CD14-positive monocyte (primary cell): ENCODE measurements at regions not wholly inside any gene's neighbourhood (a gene's known extent, or its start where the extent isn't known, plus 50 kb on each side); places are given as distances from the start of the nearest gene placed in this dataset.

Experiments used
- DNase-seq, 3 donors: peaks; one replicate each; pipeline ENCODE4 v3.0.0-alpha.2; 2011 to 2022
- H2AFZ ChIP-seq: 2 replicates; pipeline ENCODE4 v1.6.0; 2012; ENCODE audit warnings: mild to moderate bottlenecking, low read depth, low read length, inconsistent platforms; ENCODE audit not compliant: insufficient read depth, poor library complexity, severe bottlenecking
- H3K27ac ChIP-seq, 2 donors: 1 replicate in 1 of 2; 2 replicates in 1 of 2; pipeline ENCODE4 v1.5.1; 2012 to 2013; ENCODE audit warnings: low read length in 2 of 2, control low read depth in 1 of 2, inconsistent platforms in 1 of 2, low read depth in 1 of 2, mild to moderate bottlenecking in 1 of 2
- H3K27me3 ChIP-seq, 2 donors: one replicate each; pipeline versions ENCODE4 v1.6.0 to v1.6.1; 2011 to 2013; ENCODE audit warnings: low read length in 2 of 2; ENCODE audit not compliant: control insufficient read depth in 2 of 2, insufficient read depth in 2 of 2
- H3K36me3 ChIP-seq, 2 donors: replicated peaks in 1 of 2; 1 replicate in 1 of 2; 2 replicates in 1 of 2; pipeline versions ENCODE4 v1.5.1 to v1.6.1; 2012 to 2013; ENCODE audit warnings: low read length in 2 of 2, control low read depth in 1 of 2, inconsistent platforms in 1 of 2, mild to moderate bottlenecking in 1 of 2; ENCODE audit not compliant: insufficient read depth in 2 of 2, control insufficient read depth in 1 of 2
- H3K4me1 ChIP-seq, 2 donors: 1 replicate in 1 of 2; 2 replicates in 1 of 2; pipeline versions ENCODE4 v1.5.1 to v1.6.1; 2012 to 2013; ENCODE audit warnings: low read length in 2 of 2, control low read depth in 1 of 2, inconsistent platforms in 1 of 2, mild to moderate bottlenecking in 1 of 2, moderate library complexity in 1 of 2; ENCODE audit not compliant: insufficient read depth in 2 of 2, control insufficient read depth in 1 of 2
- H3K4me2 ChIP-seq: replicated peaks from 2 replicates; pipeline ENCODE3; 2012; ENCODE audit warnings: low read length, moderate library complexity, mild to moderate bottlenecking; ENCODE audit not compliant: poor library complexity, severe bottlenecking; ENCODE audit errors: extremely low read depth
- H3K4me3 ChIP-seq, 3 experiments: fragments of 200-600 bp in 1 of 3; sonication (generic) in 1 of 3; replicated peaks in 1 of 3; 1 replicate in 2 of 3; 2 replicates in 1 of 3; pipeline ENCODE4 v1.5.1; 2011 to 2013; ENCODE audit warnings: low read length in 3 of 3, mild to moderate bottlenecking in 3 of 3, control low read depth in 2 of 3, low read depth in 2 of 3, inconsistent platforms in 1 of 3, moderate library complexity in 1 of 3
- H3K79me2 ChIP-seq: 2 replicates; pipeline ENCODE4 v1.6.0; 2012; ENCODE audit warnings: mild to moderate bottlenecking, control low read depth, inconsistent platforms, low read length, moderate library complexity; ENCODE audit not compliant: insufficient read depth
- H3K9ac ChIP-seq: 2 replicates; pipeline ENCODE4 v1.6.0; 2017; ENCODE audit warnings: low read length, mild to moderate bottlenecking; ENCODE audit not compliant: insufficient read depth, poor library complexity, severe bottlenecking
- H3K9me3 ChIP-seq, 2 donors: replicated peaks in 1 of 2; 1 replicate in 1 of 2; 2 replicates in 1 of 2; pipeline versions ENCODE4 v1.5.1 to v1.6.1; 2012 to 2013; ENCODE audit warnings: low read length in 2 of 2, control low read depth in 1 of 2; ENCODE audit not compliant: control insufficient read depth in 1 of 2, insufficient read depth in 1 of 2
- H4K20me1 ChIP-seq: 2 replicates; pipeline ENCODE4 v1.6.0; 2012; ENCODE audit warnings: mild to moderate bottlenecking, low read length, control low read depth, moderate library complexity; ENCODE audit not compliant: insufficient read depth
- H3K27ac Mint-ChIP-seq, 7 donors: one replicate each; pipeline ENCODE4 v1.8.0; 2020; ENCODE audit warnings: mild to moderate bottlenecking in 7 of 7, mixed read lengths in 7 of 7, moderate library complexity in 6 of 7, inconsistent platforms in 2 of 7
- H3K27me3 Mint-ChIP-seq, 3 donors: one replicate each; pipeline ENCODE4 v1.8.0; 2021 to 2022; ENCODE audit warnings: low read depth in 3 of 3, mild to moderate bottlenecking in 3 of 3, mixed read lengths in 3 of 3, moderate library complexity in 3 of 3, inconsistent platforms in 1 of 3
- H3K36me3 Mint-ChIP-seq, 2 donors: one replicate each; pipeline ENCODE4 v1.8.0; 2020; ENCODE audit warnings: mixed read lengths in 2 of 2, inconsistent platforms in 1 of 2, mild to moderate bottlenecking in 1 of 2
- H3K4me1 Mint-ChIP-seq: one replicate; pipeline ENCODE4 v1.8.0; 2020; ENCODE audit warnings: mild to moderate bottlenecking, mixed read lengths
- H3K4me3 Mint-ChIP-seq, 2 donors: one replicate each; pipeline ENCODE4 v1.8.0; 2020; ENCODE audit warnings: mild to moderate bottlenecking in 2 of 2, mixed read lengths in 2 of 2, moderate library complexity in 1 of 2
- H3K9me3 Mint-ChIP-seq, 7 donors: one replicate each; pipeline ENCODE4 v1.8.0; 2020 to 2022; ENCODE audit warnings: mixed read lengths in 7 of 7, mild to moderate bottlenecking in 6 of 7, moderate library complexity in 6 of 7, inconsistent platforms in 2 of 7
- CTCF ChIP-seq: fragments of 200-600 bp; IDR thresholded peaks from one replicate; pipeline ENCODE4 v1.8.0; 2022; ENCODE audit warnings: antibody characterized with exemption, mild to moderate bottlenecking
- WGBS: methylation state at CpG from one replicate; pipeline ENCODE4 v1.1.5; 2013; ENCODE audit warnings: missing lambda C conversion rate; ENCODE audit not compliant: insufficient coverage; 5-methylcytosine and 5-hydroxymethylcytosine counted together
- intact Hi-C, 2 donors: fragments of 100-400 bp; cut with micrococcal nuclease; formaldehyde crosslinking; loops; one replicate each; pipeline versions ENCODE4 v1.15.0 to v1.15.1; 2023

- intact Hi-C loops: no loop called here
- Mint-ChIP-seq H3K36me3 (no peaks in the 10 kb centered on the region), H3K4me1 (no peaks in the 10 kb centered on the region), H3K9me3 (peaks cover 3 to 38% (median 12%) of the 10 kb centered on the region in 7 donors), H3K27ac (no peak overlapping the region), H3K4me3 (no peak overlapping the region), H3K27me3 (peaks cover 0 to 5% (median 0%) of the 10 kb centered on the region in 3 donors)
- DNase-seq: no peak
- Histone ChIP-seq H3K4me3 (no peak overlapping the region), H3K36me3 (no peaks in the 10 kb centered on the region), H4K20me1 (no peaks in the 10 kb centered on the region), H3K9me3 (peaks cover 0 to 7% of the 10 kb centered on the region in 2 donors), H3K4me2 (no peak overlapping the region), H2AFZ (no peak overlapping the region), H3K27me3 (no peaks in the 10 kb centered on the region), H3K79me2 (no peaks in the 10 kb centered on the region), H3K4me1 (no peaks in the 10 kb centered on the region), H3K9ac (no peak overlapping the region), H3K27ac (no peak overlapping the region)
- WGBS: 87% methylated on average over 5 of the region's 8 CpGs
- no peak for TF ChIP-seq CTCF
Measured at GRCh38 chr7:4331711-4332110, 350.4 kb upstream of the FOXK1 start.

- no peaks in the 10 kb centered on the region for H3K36me3 ChIP-seq
- H3K27me3 Mint-ChIP-seq: peaks cover 0 to 1% (median 0%) of the 10 kb centered on the region in 3 donors
- H3K27me3 ChIP-seq: no peaks in the 10 kb centered on the region
- H3K27ac Mint-ChIP-seq: no peak overlapping the region
- H3K4me2 ChIP-seq: no peak overlapping the region
- no peaks in the 10 kb centered on the region for H3K4me1 ChIP-seq
- WGBS: 91% methylated on average over 5 of the region's 7 CpGs
- H3K79me2 ChIP-seq: no peaks in the 10 kb centered on the region
- no peaks in the 10 kb centered on the region for H3K36me3 Mint-ChIP-seq
- intact Hi-C loops: no loop called here
- H3K27ac ChIP-seq: no peak overlapping the region
- no peak for TF ChIP-seq CTCF
- H3K4me3 ChIP-seq: no peak overlapping the region
- no peaks in the 10 kb centered on the region for H4K20me1 ChIP-seq
- H3K9me3 Mint-ChIP-seq: peaks cover 22 to 51% (median 34%) of the 10 kb centered on the region in 7 donors
- DNase-seq: no peak
- H2AFZ ChIP-seq: no peak overlapping the region
- no peak overlapping the region for H3K9ac ChIP-seq
- H3K4me3 Mint-ChIP-seq: no peak overlapping the region
- H3K4me1 Mint-ChIP-seq: no peaks in the 10 kb centered on the region
- H3K9me3 ChIP-seq: peaks cover 50 to 57% of the 10 kb centered on the region in 2 donors
Measured at GRCh38 chr7:4338556-4338955, 343.5 kb upstream of the FOXK1 start.
